ENCODE measurements at regions not wholly inside any gene's neighbourhood (a gene's known extent, or its start where the extent isn't known, plus 50 kb on each side); places are given as distances from the start of the nearest gene placed in this dataset.

GRCh38 chr3:59653405-59654122 lies 603.7 kb upstream of the CFAP20DC start:
- TF ChIP-seq CTCF (IDR thresholded peaks at IDR 0.05) (no peak), POLR2A (IDR thresholded peaks at IDR 0.05) (no peak), POLR2AphosphoS5 (IDR thresholded peaks at IDR 0.05) (no peak), EP300 (IDR thresholded peaks at IDR 0.05) (no peak)

All from sigmoid colon (tissue), 4 donors.